ENCODE measurements at regions not wholly inside any gene's neighbourhood (a gene's known extent, or its start where the extent isn't known, plus 50 kb on each side); places are given as distances from the start of the nearest gene placed in this dataset.
A peak's percentile ranks its signal among the peaks of the same experiment; 100 is the strongest.

- Histone ChIP-seq H3K27ac (replicated peaks) (no peak overlapping the region), H3K27me3 (ENCODE audit: insufficient read depth, poor library complexity, severe bottlenecking) (peaks cover 2% of the 10 kb centered on the region), H3K4me3 (replicated peaks; ENCODE audit: insufficient read depth, low read length) (no peak overlapping the region)
- TF ChIP-seq GABPA (IDR thresholded peaks at IDR 0.05; ENCODE audit: low read depth) (no peak), REST (IDR thresholded peaks at IDR 0.05; ENCODE audit: insufficient replicate concordance, low read depth) (no peak)
- DNase-seq (ENCODE audit: low read depth in 1 of 2, low spot score in 1 of 2), result peak in 1 of 2 experiments; percentile 39
Observed at GRCh38 chr16:65837464-65837863, 529.0 kb upstream of the CDH5 start.

GRCh38 chr16:65834688-65835087, 531.8 kb upstream of the CDH5 start:
- Histone ChIP-seq H3K27ac (replicated peaks) (no peak overlapping the region), H3K4me3 (replicated peaks; ENCODE audit: insufficient read depth, low read length) (no peak overlapping the region), H3K27me3 (ENCODE audit: insufficient read depth, poor library complexity, severe bottlenecking) (peaks cover 2% of the 10 kb centered on the region)
- TF ChIP-seq SPI1 (IDR thresholded peaks at IDR 0.05; ENCODE audit: borderline replicate concordance, low read depth), result no peak
- TF ChIP-seq POLR2AphosphoS5 (IDR thresholded peaks at IDR 0.05; ENCODE audit: low read depth), result no peak
- TF ChIP-seq REST (IDR thresholded peaks at IDR 0.05; ENCODE audit: insufficient replicate concordance, low read depth), result no peak
- TF ChIP-seq CTCF (IDR thresholded peaks at IDR 0.05; ENCODE audit: insufficient read depth, low read length), result no peak
- no peak for TF ChIP-seq GABPA (IDR thresholded peaks at IDR 0.05; ENCODE audit: low read depth)
- no peak for DNase-seq (ENCODE audit: low read depth in 1 of 2, low spot score in 1 of 2)

GRCh38 chr16:65833171-65833871, 533.2 kb upstream of the CDH5 start:
- Histone ChIP-seq H3K27me3 (ENCODE audit: insufficient read depth, poor library complexity, severe bottlenecking) (peaks cover 2% of the 10 kb centered on the region), H3K4me3 (replicated peaks; ENCODE audit: insufficient read depth, low read length) (no peak overlapping the region), H3K27ac (replicated peaks) (no peak overlapping the region)
- DNase-seq (ENCODE audit: low read depth in 1 of 2, low spot score in 1 of 2), result no peak
- TF ChIP-seq GABPA (IDR thresholded peaks at IDR 0.05; ENCODE audit: low read depth), result no peak
- no peak for TF ChIP-seq POLR2AphosphoS5 (IDR thresholded peaks at IDR 0.05; ENCODE audit: low read depth)
- TF ChIP-seq REST (IDR thresholded peaks at IDR 0.05; ENCODE audit: insufficient replicate concordance, low read depth), result no peak
- TF ChIP-seq CTCF (IDR thresholded peaks at IDR 0.05; ENCODE audit: insufficient read depth, low read length), result no peak
- TF ChIP-seq SPI1 (IDR thresholded peaks at IDR 0.05; ENCODE audit: borderline replicate concordance, low read depth), result no peak
